ENCODE measurements at regions not wholly inside any gene's neighbourhood (a gene's known extent, or its start where the extent isn't known, plus 50 kb on each side); places are given as distances from the start of the nearest gene placed in this dataset.

DNA sequence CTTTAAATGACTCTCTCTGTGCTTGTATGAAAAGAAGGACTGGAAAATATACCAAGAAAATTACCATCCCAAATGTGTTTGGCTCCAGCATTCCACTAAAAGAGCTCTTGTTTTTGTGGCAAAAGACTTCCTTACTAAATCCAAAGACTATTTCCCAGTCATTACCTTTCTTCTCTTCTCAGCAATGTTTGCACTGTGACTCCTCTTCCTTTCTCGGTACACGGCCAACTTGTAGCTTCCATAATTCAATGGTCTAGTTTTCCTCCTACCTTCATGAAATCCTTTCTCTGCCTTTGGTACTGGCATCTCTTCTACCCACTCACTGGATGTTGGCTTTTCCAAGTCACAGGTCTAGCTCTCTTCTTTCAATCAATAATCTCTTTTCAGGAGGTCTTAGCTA, 568.5 kb upstream of the JAG1 start:
- peaks cover 8% of the 10 kb centered on the region for H3K27me3 Mint-ChIP-seq (ENCODE audit: insufficient read depth, low read depth)
- peaks cover 7% of the 10 kb centered on the region for H3K9me3 Mint-ChIP-seq
- H3K79me2 ChIP-seq (ENCODE audit: low read depth): no peaks in the 10 kb centered on the region
- H3K4me3 ChIP-seq: no peak overlapping the region
- no peak for TF ChIP-seq EZH2 (IDR thresholded peaks at IDR 0.05)
- TF ChIP-seq EZH2phosphoT487 (IDR thresholded peaks at IDR 0.05): no peak
- no peak for TF ChIP-seq CTCF (IDR thresholded peaks at IDR 0.05)
- H3K36me3 ChIP-seq: no peaks in the 10 kb centered on the region
- no peak overlapping the region for H2AFZ ChIP-seq (replicated peaks)
- no peak overlapping the region for H3K27ac ChIP-seq
- no peak overlapping the region for H3K27ac Mint-ChIP-seq
- DNase-seq (ENCODE audit: low spot score): no peak
- peaks cover 37% of the 10 kb centered on the region for H3K27me3 ChIP-seq
- no peaks in the 10 kb centered on the region for H3K36me3 Mint-ChIP-seq
- peaks cover 16% of the 10 kb centered on the region for H3K4me1 ChIP-seq
- H3K4me2 ChIP-seq: no peak overlapping the region
- no peak overlapping the region for H3K4me3 Mint-ChIP-seq
- no peaks in the 10 kb centered on the region for H3K9me3 ChIP-seq (ENCODE audit: low read depth)
- no peak overlapping the region for H3K9ac ChIP-seq
- peaks cover 10% of the 10 kb centered on the region for H3F3A ChIP-seq (ENCODE audit: low read depth)
- H3K4me1 Mint-ChIP-seq: peaks cover 11% of the 10 kb centered on the region
- no peaks in the 10 kb centered on the region for H4K20me1 ChIP-seq (ENCODE audit: low read depth)

DNA sequence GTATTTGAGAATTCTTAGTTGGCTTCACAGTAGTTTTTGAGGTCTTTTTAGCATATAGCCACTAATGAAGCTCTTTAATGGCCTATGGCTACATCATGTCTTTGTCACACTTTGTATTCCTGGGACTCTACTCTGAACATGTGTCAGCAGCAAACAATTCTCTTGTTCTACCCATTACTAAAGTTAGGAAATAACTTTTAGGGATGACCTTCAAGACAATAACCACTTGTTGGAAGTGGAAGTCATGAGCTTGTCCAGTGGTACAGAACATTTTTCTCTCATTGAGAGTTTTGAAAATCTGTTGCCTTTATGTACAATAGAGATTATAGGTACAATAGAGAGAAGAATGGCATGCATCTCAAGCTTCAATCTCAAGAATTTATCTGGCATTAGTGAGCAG, 571.6 kb upstream of the JAG1 start:
- no peaks in the 10 kb centered on the region for H3K36me3 Mint-ChIP-seq
- no peak overlapping the region for H2AFZ ChIP-seq (replicated peaks)

DNA sequence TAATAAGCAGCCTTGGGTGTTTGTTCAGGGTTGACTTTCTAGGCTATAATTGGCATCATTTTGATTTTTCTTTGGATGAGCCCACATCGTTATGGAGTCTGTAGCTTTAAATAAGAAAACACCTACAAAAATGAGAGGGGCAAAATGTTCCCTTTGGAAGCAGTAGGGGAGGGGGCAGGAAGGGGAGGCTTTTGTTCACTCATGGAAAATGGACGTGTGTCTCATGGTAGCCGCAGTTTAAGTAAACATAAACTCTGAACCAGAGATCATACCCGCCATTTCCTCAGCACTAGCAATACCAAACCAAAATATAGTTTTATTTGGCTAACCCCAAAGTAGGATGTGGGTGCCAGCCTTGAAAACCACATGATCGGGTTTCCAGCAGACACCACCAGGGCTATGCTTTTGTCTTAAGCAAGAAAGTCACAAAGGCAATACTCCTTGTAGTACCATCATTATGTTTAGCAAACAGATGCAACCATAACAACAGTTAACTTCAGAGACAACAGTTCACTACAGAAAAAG, 572.5 kb upstream of the JAG1 start:
- no peak overlapping the region for H3K27ac ChIP-seq
- H3K9me3 Mint-ChIP-seq: no peaks in the 10 kb centered on the region
- peaks cover 45% of the 10 kb centered on the region for H3K4me1 Mint-ChIP-seq

More for the DNA sequence above, 571.6 kb upstream of the JAG1 start:
- no peaks in the 10 kb centered on the region for H3K79me2 ChIP-seq (ENCODE audit: low read depth)
- no peak overlapping the region for H3K9ac ChIP-seq
- H3F3A ChIP-seq (ENCODE audit: low read depth): peaks cover 41% of the 10 kb centered on the region
- no peak overlapping the region for H3K4me2 ChIP-seq
- no peak overlapping the region for H3K27ac ChIP-seq
- DNase-seq (ENCODE audit: low spot score): no peak
- Mint-ChIP-seq H3K4me1 (peaks cover 42% of the 10 kb centered on the region), H3K4me3 (no peak overlapping the region), H3K27me3 (ENCODE audit: insufficient read depth, low read depth) (peaks cover 2% of the 10 kb centered on the region), H3K9me3 (no peaks in the 10 kb centered on the region), H3K27ac (no peak overlapping the region)
- no peaks in the 10 kb centered on the region for H3K36me3 ChIP-seq
- TF ChIP-seq EZH2phosphoT487 (IDR thresholded peaks at IDR 0.05) (no peak), EZH2 (IDR thresholded peaks at IDR 0.05) (no peak), CTCF (IDR thresholded peaks at IDR 0.05) (no peak)
- peaks cover 53% of the 10 kb centered on the region for H3K27me3 ChIP-seq
- no peak overlapping the region for H3K4me3 ChIP-seq
- no peaks in the 10 kb centered on the region for H3K9me3 ChIP-seq (ENCODE audit: low read depth)
- H4K20me1 ChIP-seq (ENCODE audit: low read depth): peaks cover 22% of the 10 kb centered on the region
- H3K4me1 ChIP-seq: peaks cover 46% of the 10 kb centered on the region

More for the DNA sequence above, 572.5 kb upstream of the JAG1 start:
- Histone ChIP-seq H4K20me1 (ENCODE audit: low read depth) (peaks cover 22% of the 10 kb centered on the region), H3K4me2 (no peak overlapping the region), H3K4me1 (peaks cover 48% of the 10 kb centered on the region), H3K36me3 (no peaks in the 10 kb centered on the region), H2AFZ (replicated peaks) (no peak overlapping the region), H3F3A (ENCODE audit: low read depth) (peaks cover 43% of the 10 kb centered on the region), H3K9ac (no peak overlapping the region), H3K9me3 (ENCODE audit: low read depth) (no peaks in the 10 kb centered on the region), H3K4me3 (no peak overlapping the region), H3K27me3 (peaks cover 62% of the 10 kb centered on the region), H3K79me2 (ENCODE audit: low read depth) (no peaks in the 10 kb centered on the region)
- TF ChIP-seq CTCF (IDR thresholded peaks at IDR 0.05) (no peak), EZH2 (IDR thresholded peaks at IDR 0.05) (no peak), EZH2phosphoT487 (IDR thresholded peaks at IDR 0.05) (no peak)
- DNase-seq (ENCODE audit: low spot score): no peak
- Mint-ChIP-seq H3K36me3 (no peaks in the 10 kb centered on the region), H3K27ac (no peak overlapping the region), H3K4me3 (peak overlapping the region; percentile 8), H3K27me3 (ENCODE audit: insufficient read depth, low read depth) (peaks cover 2% of the 10 kb centered on the region)
